DOHH2 (cell line): ENCODE measurements at regions not wholly inside any gene's neighbourhood (a gene's known extent, or its start where the extent isn't known, plus 50 kb on each side); places are given as distances from the start of the nearest gene placed in this dataset.

Source experiments
- H3F3A ChIP-seq: fragments of 200-600 bp; sonication (generic), shearing (Covaris generic); 2 replicates; pipeline ENCODE4 v1.6.0; 2016; ENCODE audit warnings: antibody characterized with exemption, mild to moderate bottlenecking; ENCODE audit not compliant: control insufficient read depth, insufficient read depth
- H3K27ac ChIP-seq: fragments of 200-600 bp; sonication (generic); 2 replicates; pipeline ENCODE4 v1.5.1; 2014; ENCODE audit warnings: low read depth, mild to moderate bottlenecking, low read length, moderate library complexity
- H3K27me3 ChIP-seq: fragments of 200-600 bp; sonication (generic); 2 replicates; pipeline ENCODE4 v1.6.1; 2014; ENCODE audit warnings: mild to moderate bottlenecking, low read length, mixed read lengths; ENCODE audit not compliant: control insufficient read depth
- H3K36me3 ChIP-seq: fragments of 200-600 bp; sonication (generic); 2 replicates; pipeline ENCODE4 v1.6.1; 2014; ENCODE audit warnings: mild to moderate bottlenecking, low read length, moderate library complexity, mixed read lengths; ENCODE audit not compliant: control insufficient read depth
- H3K4me1 ChIP-seq: fragments of 200-600 bp; sonication (generic); 2 replicates; pipeline ENCODE4 v1.6.1; 2014; ENCODE audit warnings: mild to moderate bottlenecking, low read length, mixed read lengths; ENCODE audit not compliant: control insufficient read depth
- H3K4me2 ChIP-seq: fragments of 200-600 bp; sonication (generic); 2 replicates; pipeline ENCODE4 v1.6.0; 2014; ENCODE audit warnings: mild to moderate bottlenecking, low read length, moderate library complexity
- H3K4me3 ChIP-seq: fragments of 200-600 bp; sonication (generic); 2 replicates; pipeline ENCODE4 v1.5.1; 2014; ENCODE audit warnings: mild to moderate bottlenecking, low read length, mixed read lengths
- H3K79me2 ChIP-seq: fragments of 200-600 bp; sonication (generic); 2 replicates; pipeline ENCODE4 v1.6.1; 2014; ENCODE audit warnings: mild to moderate bottlenecking, low read length, mixed read lengths; ENCODE audit not compliant: control insufficient read depth
- H3K9me2 ChIP-seq: fragments of 200-600 bp; sonication (generic); replicated peaks from 2 replicates; pipeline ENCODE4 v1.6.1; 2014; ENCODE audit warnings: mild to moderate bottlenecking, low read length, mixed read lengths; ENCODE audit not compliant: control insufficient read depth
- H3K9me3 ChIP-seq: fragments of 200-600 bp; sonication (generic); 2 replicates; pipeline ENCODE4 v1.6.1; 2014; ENCODE audit warnings: antibody characterized with exemption, low read length, mixed read lengths; ENCODE audit not compliant: control insufficient read depth, insufficient read depth
- H4K20me1 ChIP-seq: fragments of 200-600 bp; sonication (generic); 2 replicates; pipeline ENCODE4 v1.6.0; 2014; ENCODE audit warnings: low read depth, mild to moderate bottlenecking, antibody characterized with exemption, low read length, moderate library complexity; ENCODE audit not compliant: control insufficient read depth, insufficient read depth
- EZH2phosphoT487 ChIP-seq: fragments of 200-600 bp; sonication (generic); IDR thresholded peaks from 2 replicates; pipeline ENCODE4 v1.6.1; 2017; ENCODE audit warnings: borderline replicate concordance, mild to moderate bottlenecking, antibody characterized with exemption, low read length, moderate library complexity, mixed read lengths
- TF ChIP-seq, protein P1 (sequence below): fragments of 200-600 bp; sonication (generic); IDR thresholded peaks from one replicate; pipeline ENCODE4 v1.5.1; 2014; ENCODE audit warnings: antibody characterized with exemption, mild to moderate bottlenecking, low read depth, low read length; ENCODE audit not compliant: poor library complexity, severe bottlenecking

GRCh38 chr14:84254290-84254689, 1275.7 kb upstream of the FLRT2 start:
- H3F3A ChIP-seq, result no peaks in the 10 kb centered on the region
- H3K36me3 ChIP-seq, result no peaks in the 10 kb centered on the region
- H3K4me2 ChIP-seq, result no peak overlapping the region
- no peak for TF ChIP-seq EZH2phosphoT487
- TF ChIP-seq, protein P1, sequence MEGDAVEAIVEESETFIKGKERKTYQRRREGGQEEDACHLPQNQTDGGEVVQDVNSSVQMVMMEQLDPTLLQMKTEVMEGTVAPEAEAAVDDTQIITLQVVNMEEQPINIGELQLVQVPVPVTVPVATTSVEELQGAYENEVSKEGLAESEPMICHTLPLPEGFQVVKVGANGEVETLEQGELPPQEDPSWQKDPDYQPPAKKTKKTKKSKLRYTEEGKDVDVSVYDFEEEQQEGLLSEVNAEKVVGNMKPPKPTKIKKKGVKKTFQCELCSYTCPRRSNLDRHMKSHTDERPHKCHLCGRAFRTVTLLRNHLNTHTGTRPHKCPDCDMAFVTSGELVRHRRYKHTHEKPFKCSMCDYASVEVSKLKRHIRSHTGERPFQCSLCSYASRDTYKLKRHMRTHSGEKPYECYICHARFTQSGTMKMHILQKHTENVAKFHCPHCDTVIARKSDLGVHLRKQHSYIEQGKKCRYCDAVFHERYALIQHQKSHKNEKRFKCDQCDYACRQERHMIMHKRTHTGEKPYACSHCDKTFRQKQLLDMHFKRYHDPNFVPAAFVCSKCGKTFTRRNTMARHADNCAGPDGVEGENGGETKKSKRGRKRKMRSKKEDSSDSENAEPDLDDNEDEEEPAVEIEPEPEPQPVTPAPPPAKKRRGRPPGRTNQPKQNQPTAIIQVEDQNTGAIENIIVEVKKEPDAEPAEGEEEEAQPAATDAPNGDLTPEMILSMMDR, result no peak
- no peaks in the 10 kb centered on the region for H3K79me2 ChIP-seq
- no peak overlapping the region for H3K4me3 ChIP-seq
- no peak overlapping the region for H3K27ac ChIP-seq
- H3K27me3 ChIP-seq, result no peaks in the 10 kb centered on the region
- H3K9me3 ChIP-seq, result no peaks in the 10 kb centered on the region
- no peaks in the 10 kb centered on the region for H4K20me1 ChIP-seq
- H3K9me2 ChIP-seq, result no peaks in the 10 kb centered on the region
- no peaks in the 10 kb centered on the region for H3K4me1 ChIP-seq

DNA sequence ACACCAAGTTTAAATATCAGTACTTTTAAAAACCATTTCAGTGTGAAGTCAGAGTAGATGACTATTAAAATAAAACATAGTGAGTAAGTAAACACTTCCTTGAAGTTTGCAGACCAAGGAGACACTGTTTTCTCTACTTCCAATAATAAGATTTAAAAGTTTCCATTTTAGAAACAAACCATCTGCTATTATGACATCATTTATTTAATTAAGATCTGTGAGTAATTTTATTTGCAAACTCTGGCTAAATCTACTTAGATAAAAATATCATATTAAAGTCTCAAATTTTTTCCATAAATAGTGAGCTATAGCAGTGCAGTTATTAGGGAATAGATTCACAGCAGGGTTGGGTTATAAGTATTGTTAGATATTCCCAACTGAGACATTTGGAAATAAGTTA, 1267.0 kb upstream of the FLRT2 start:
- no peaks in the 10 kb centered on the region for H3K4me1 ChIP-seq
- H3K36me3 ChIP-seq, result no peaks in the 10 kb centered on the region
- TF ChIP-seq EZH2phosphoT487, result no peak
- TF ChIP-seq, protein P1, result no peak
- H3K79me2 ChIP-seq, result no peaks in the 10 kb centered on the region
- H3K9me3 ChIP-seq, result no peaks in the 10 kb centered on the region
- no peaks in the 10 kb centered on the region for H4K20me1 ChIP-seq
- H3K4me2 ChIP-seq, result no peak overlapping the region
- no peaks in the 10 kb centered on the region for H3K9me2 ChIP-seq
- no peaks in the 10 kb centered on the region for H3F3A ChIP-seq
- H3K27me3 ChIP-seq, result no peaks in the 10 kb centered on the region
- H3K27ac ChIP-seq, result no peak overlapping the region
- H3K4me3 ChIP-seq, result no peak overlapping the region

DNA sequence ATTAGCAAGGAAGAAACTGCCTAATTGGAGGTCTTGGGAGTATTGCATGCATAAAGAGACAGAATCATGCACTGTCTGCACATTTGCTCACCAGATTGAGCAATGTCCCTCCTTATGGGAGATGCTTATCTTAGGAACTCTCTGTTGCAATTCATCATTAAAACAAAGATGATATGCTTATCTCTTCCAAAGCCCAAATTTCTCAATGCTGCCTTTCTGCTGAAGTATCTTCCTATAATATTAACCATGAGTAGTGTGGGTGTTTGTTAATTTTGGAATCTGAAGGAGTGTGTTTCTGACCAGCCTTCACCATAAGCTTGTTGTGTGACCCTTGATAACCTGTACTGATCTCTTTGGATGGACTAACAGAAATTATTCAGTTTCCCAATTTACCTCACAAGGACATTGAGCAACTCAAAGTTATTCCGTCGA, 1257.6 kb upstream of the FLRT2 start:
- no peaks in the 10 kb centered on the region for H3K9me3 ChIP-seq
- H3K27ac ChIP-seq, result no peak overlapping the region
- no peak overlapping the region for H3K4me3 ChIP-seq
- H4K20me1 ChIP-seq, result no peaks in the 10 kb centered on the region
- H3K79me2 ChIP-seq, result no peaks in the 10 kb centered on the region
- H3K9me2 ChIP-seq, result no peaks in the 10 kb centered on the region
- no peaks in the 10 kb centered on the region for H3K36me3 ChIP-seq
- no peaks in the 10 kb centered on the region for H3K4me1 ChIP-seq
- no peaks in the 10 kb centered on the region for H3K27me3 ChIP-seq
- TF ChIP-seq, protein P1, result no peak
- TF ChIP-seq EZH2phosphoT487, result no peak
- H3K4me2 ChIP-seq, result no peak overlapping the region
- H3F3A ChIP-seq, result no peaks in the 10 kb centered on the region

DNA sequence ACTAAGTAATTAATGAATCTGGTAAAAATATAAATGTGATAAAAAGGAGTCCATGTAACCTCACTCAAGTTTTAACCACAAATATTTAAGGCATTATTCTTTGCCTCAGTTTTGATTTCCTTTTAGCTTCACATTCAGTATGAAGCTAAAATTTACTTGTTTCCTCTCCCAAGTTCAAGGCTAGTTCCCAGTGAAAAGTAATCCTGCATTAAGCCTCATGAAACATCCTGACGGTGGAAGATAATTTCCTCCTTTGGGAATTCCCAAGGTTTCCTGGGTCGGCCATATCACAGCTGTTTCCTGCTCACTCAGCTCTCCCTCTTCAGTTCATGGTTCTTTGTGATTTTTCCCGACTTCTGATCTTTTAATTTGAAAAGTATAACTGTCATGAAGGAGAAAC, 1256.8 kb upstream of the FLRT2 start:
- Histone ChIP-seq H3K4me3 (no peak overlapping the region), H3K36me3 (no peaks in the 10 kb centered on the region), H4K20me1 (no peaks in the 10 kb centered on the region), H3K27me3 (no peaks in the 10 kb centered on the region), H3K9me3 (no peaks in the 10 kb centered on the region), H3K9me2 (no peaks in the 10 kb centered on the region), H3K79me2 (no peaks in the 10 kb centered on the region), H3K4me1 (no peaks in the 10 kb centered on the region), H3F3A (no peaks in the 10 kb centered on the region), H3K4me2 (no peak overlapping the region), H3K27ac (no peak overlapping the region)
- TF ChIP-seq EZH2phosphoT487, result no peak
- TF ChIP-seq, protein P1, result no peak
